Loucy (cell line): ENCODE measurements at regions not wholly inside any gene's neighbourhood (a gene's known extent, or its start where the extent isn't known, plus 50 kb on each side); places are given as distances from the start of the nearest gene placed in this dataset.

Experiments used
- H2AFZ ChIP-seq: fragments of 200-600 bp; sonication (generic); 2 replicates; pipeline ENCODE4 v1.6.0; 2016; ENCODE audit warnings: antibody characterized with exemption, mild to moderate bottlenecking, low read length, moderate library complexity
- H3F3A ChIP-seq: fragments of 200-600 bp; 2 replicates; pipeline ENCODE4 v1.6.0; 2016; ENCODE audit warnings: antibody characterized with exemption, low read depth, mild to moderate bottlenecking
- H3K27me3 ChIP-seq: fragments of 200-600 bp; sonication (generic); 2 replicates; pipeline ENCODE4 v1.6.1; 2014; ENCODE audit warnings: low read length, mild to moderate bottlenecking; ENCODE audit not compliant: insufficient read depth, poor library complexity, severe bottlenecking
- H3K36me3 ChIP-seq: fragments of 200-600 bp; sonication (generic); 2 replicates; pipeline ENCODE4 v1.6.1; 2016; ENCODE audit warnings: low read length; ENCODE audit not compliant: insufficient read depth
- H3K4me1 ChIP-seq: fragments of 200-600 bp; sonication (generic); 2 replicates; pipeline ENCODE4 v1.5.1; 2014; ENCODE audit warnings: low read length, mild to moderate bottlenecking; ENCODE audit not compliant: insufficient read depth, poor library complexity, severe bottlenecking
- H3K4me2 ChIP-seq: fragments of 200-600 bp; sonication (generic); 2 replicates; pipeline ENCODE4 v1.6.0; 2014; ENCODE audit warnings: antibody characterized with exemption, low read length, low read depth, mild to moderate bottlenecking; ENCODE audit not compliant: poor library complexity, severe bottlenecking
- H3K4me3 ChIP-seq: fragments of 200-600 bp; sonication (generic); 2 replicates; pipeline ENCODE4 v1.5.1; 2014; ENCODE audit warnings: low read length, mild to moderate bottlenecking, mixed read lengths; ENCODE audit not compliant: poor library complexity, severe bottlenecking
- H3K79me2 ChIP-seq: fragments of 200-600 bp; sonication (generic); 2 replicates; pipeline ENCODE4 v1.6.1; 2014; ENCODE audit warnings: low read length; ENCODE audit not compliant: insufficient read depth
- H3K9ac ChIP-seq: fragments of 200-600 bp; sonication (generic); 2 replicates; pipeline ENCODE4 v1.6.0; 2014; ENCODE audit warnings: mild to moderate bottlenecking, low read depth, low read length, moderate library complexity; ENCODE audit not compliant: poor library complexity, severe bottlenecking
- H3K9me2 ChIP-seq: fragments of 200-600 bp; sonication (generic); replicated peaks from 2 replicates; pipeline ENCODE4 v1.6.1; 2016; ENCODE audit warnings: low read depth, low read length, mixed read lengths
- H3K9me3 ChIP-seq: fragments of 200-600 bp; sonication (generic); 2 replicates; pipeline ENCODE4 v1.6.1; 2014; ENCODE audit warnings: mild to moderate bottlenecking, antibody characterized with exemption, low read length, low read depth; ENCODE audit not compliant: insufficient read depth
- H4K20me1 ChIP-seq: fragments of 200-600 bp; sonication (generic); 2 replicates; pipeline ENCODE4 v1.6.0; 2014; ENCODE audit warnings: antibody characterized with exemption, low read length, mild to moderate bottlenecking; ENCODE audit not compliant: insufficient read depth, poor library complexity, severe bottlenecking
- EZH2phosphoT487 ChIP-seq: fragments of 200-600 bp; IDR thresholded peaks from 2 replicates; pipeline ENCODE4 v1.6.1; 2018; ENCODE audit warnings: antibody characterized with exemption, mild to moderate bottlenecking, moderate library complexity, borderline replicate concordance
- TF ChIP-seq, protein P1 (sequence below): fragments of 200-600 bp; sonication (generic); conservative IDR thresholded peaks from 2 replicates; pipeline ENCODE4 v1.5.1; 2014; ENCODE audit warnings: mild to moderate bottlenecking, antibody characterized with exemption, low read length

DNA sequence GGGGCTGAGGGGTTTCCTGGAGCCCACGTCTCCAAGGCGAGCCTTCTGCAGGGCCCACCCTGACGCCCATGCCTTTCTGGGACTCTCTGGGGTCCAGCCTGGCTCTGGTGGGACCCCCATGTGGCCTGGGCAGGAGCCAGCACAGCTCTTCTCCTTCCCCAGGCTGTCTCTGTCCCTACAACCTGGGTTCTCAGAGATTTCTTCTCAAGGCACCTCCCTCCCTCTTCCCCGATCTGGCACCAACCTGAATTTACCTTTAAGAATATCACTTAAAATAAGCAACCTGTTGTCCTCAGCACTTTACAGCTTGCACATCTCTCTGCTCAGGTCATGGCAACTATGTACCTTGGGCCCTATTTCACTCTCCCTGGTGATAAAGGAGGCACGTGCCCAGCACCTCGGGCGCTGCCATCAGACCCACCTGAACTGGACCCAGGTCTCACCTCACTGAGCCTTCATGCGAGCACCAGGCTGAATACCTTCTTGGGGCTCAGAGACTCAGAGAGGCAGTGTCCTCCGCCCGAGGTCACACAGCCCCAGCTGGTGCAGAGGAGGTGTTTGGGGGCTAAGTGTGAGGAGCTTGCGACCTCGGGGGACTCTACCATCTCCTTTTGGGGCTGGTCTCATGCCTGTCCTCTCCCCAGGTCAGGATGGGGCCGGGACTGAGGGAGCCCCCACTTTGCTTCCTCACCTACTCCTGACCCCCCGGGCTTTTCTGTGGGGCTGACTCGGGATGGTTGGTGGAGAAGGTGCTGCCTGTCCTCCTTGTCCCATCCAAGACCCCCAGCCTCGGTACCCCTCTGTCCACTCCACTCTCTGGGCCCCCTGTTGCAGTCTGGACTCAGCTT lies 217.7 kb downstream of the C9orf50 start:
- H3K9me2 ChIP-seq: no peaks in the 10 kb centered on the region
- no peak overlapping the region for H3K4me3 ChIP-seq
- no peak for TF ChIP-seq EZH2phosphoT487
- TF ChIP-seq, protein P1, sequence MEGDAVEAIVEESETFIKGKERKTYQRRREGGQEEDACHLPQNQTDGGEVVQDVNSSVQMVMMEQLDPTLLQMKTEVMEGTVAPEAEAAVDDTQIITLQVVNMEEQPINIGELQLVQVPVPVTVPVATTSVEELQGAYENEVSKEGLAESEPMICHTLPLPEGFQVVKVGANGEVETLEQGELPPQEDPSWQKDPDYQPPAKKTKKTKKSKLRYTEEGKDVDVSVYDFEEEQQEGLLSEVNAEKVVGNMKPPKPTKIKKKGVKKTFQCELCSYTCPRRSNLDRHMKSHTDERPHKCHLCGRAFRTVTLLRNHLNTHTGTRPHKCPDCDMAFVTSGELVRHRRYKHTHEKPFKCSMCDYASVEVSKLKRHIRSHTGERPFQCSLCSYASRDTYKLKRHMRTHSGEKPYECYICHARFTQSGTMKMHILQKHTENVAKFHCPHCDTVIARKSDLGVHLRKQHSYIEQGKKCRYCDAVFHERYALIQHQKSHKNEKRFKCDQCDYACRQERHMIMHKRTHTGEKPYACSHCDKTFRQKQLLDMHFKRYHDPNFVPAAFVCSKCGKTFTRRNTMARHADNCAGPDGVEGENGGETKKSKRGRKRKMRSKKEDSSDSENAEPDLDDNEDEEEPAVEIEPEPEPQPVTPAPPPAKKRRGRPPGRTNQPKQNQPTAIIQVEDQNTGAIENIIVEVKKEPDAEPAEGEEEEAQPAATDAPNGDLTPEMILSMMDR: no peak
- no peaks in the 10 kb centered on the region for H4K20me1 ChIP-seq
- H2AFZ ChIP-seq: no peak overlapping the region
- H3F3A ChIP-seq: no peaks in the 10 kb centered on the region
- no peaks in the 10 kb centered on the region for H3K9me3 ChIP-seq
- no peaks in the 10 kb centered on the region for H3K27me3 ChIP-seq
- peaks cover 11% of the 10 kb centered on the region for H3K4me1 ChIP-seq
- H3K79me2 ChIP-seq: no peaks in the 10 kb centered on the region
- H3K9ac ChIP-seq: no peak overlapping the region
- no peaks in the 10 kb centered on the region for H3K36me3 ChIP-seq
- H3K4me2 ChIP-seq: no peak overlapping the region

DNA sequence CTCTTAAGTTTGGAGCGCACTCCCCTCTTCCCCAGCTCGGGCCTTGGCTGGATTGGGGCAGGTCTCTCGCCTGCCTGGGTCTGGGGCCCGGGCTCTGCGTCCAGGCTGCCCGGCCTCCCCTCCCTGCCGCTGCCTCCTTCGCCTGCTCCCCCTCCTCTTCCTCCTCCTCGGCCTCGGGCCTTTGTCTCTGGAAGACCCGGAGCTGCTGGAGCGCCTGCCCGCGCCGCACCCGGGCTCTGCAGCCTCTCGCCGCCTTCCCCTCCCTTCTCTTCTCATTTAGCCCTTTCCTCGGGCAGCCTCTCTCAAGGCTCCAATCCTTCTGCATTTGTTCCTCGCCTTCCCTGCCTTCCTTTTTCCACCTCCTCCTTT lies 218.5 kb downstream of the C9orf50 start:
- no peak overlapping the region for H3K4me2 ChIP-seq
- no peak overlapping the region for H3K4me3 ChIP-seq
- no peaks in the 10 kb centered on the region for H3K9me3 ChIP-seq
- no peaks in the 10 kb centered on the region for H3K9me2 ChIP-seq
- H3K79me2 ChIP-seq: no peaks in the 10 kb centered on the region
- no peak for TF ChIP-seq EZH2phosphoT487
- TF ChIP-seq, protein P1: no peak
- H2AFZ ChIP-seq: no peak overlapping the region
- H3K9ac ChIP-seq: no peak overlapping the region
- H3K36me3 ChIP-seq: no peaks in the 10 kb centered on the region
- no peaks in the 10 kb centered on the region for H3F3A ChIP-seq
- H4K20me1 ChIP-seq: no peaks in the 10 kb centered on the region
- no peaks in the 10 kb centered on the region for H3K27me3 ChIP-seq
- H3K4me1 ChIP-seq: peaks cover 11% of the 10 kb centered on the region

DNA sequence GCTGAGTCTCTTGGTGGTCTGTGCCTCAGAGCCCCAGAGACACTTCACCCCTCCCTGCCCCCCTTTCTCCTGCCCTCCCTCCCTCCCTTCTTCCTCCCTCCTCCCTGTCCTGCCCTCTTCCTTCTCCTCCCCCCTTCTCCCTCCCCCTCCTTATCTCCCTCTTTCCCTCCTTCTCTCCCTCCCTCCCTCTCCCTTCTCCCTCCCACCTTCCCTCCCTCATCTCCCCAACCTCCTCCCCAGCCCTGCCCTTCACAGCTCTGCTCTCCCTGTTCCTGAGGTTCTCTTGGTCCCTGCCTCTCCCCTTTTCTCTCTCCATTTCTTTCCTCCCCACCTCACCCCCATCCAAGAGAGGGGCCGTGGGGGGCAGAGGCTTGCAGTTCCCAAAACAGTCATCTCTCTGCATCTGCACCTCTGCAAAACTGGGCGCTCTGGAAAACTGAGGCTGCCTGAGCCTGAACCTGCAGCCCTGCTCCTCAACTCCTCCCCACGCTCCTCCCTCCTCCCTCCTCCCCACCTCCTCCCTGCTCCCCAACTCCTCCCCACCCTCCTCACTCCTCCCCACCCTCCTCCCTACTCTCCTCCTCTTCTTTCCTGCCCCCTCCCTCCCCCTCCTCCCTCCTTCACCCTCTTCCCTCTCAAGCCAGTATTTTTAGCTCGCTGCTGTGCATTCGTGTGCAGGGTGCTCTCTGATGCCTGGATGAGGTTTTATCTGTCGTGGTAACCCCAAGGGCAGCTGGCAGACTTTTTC lies 219.1 kb downstream of the C9orf50 start:
- no peaks in the 10 kb centered on the region for H3K27me3 ChIP-seq
- peaks cover 11% of the 10 kb centered on the region for H3K4me1 ChIP-seq
- no peaks in the 10 kb centered on the region for H4K20me1 ChIP-seq
- no peaks in the 10 kb centered on the region for H3F3A ChIP-seq
- no peak overlapping the region for H3K9ac ChIP-seq
- no peak overlapping the region for H2AFZ ChIP-seq
- TF ChIP-seq EZH2phosphoT487: no peak
- TF ChIP-seq, protein P1: no peak
- no peaks in the 10 kb centered on the region for H3K79me2 ChIP-seq
- no peak overlapping the region for H3K4me3 ChIP-seq
- H3K36me3 ChIP-seq: no peaks in the 10 kb centered on the region
- H3K9me3 ChIP-seq: no peaks in the 10 kb centered on the region
- no peaks in the 10 kb centered on the region for H3K9me2 ChIP-seq
- H3K4me2 ChIP-seq: no peak overlapping the region
